ENCODE measurements at regions not wholly inside any gene's neighbourhood (a gene's known extent, or its start where the extent isn't known, plus 50 kb on each side); places are given as distances from the start of the nearest gene placed in this dataset.

DNA sequence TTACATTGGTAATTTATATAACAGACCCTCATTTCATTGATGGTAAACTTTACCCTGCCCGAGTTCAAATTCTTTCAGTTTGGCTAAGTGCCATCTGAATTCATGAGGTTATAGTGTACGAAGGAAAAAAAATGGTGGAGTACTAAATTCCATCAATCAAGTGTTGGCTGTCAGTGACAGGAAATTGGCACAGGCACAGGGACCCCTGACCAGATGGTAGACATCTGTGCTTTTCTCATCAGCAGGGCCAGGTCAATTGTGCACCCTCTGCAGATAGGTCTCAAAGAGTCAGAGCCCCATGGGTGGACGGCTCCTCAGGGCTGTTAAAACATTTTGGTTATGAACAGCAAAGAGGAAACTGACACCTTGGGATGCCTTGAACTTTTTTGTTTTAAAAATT, 439.2 kb downstream of the SETBP1 start:
- no peak for DNase-seq

DNA sequence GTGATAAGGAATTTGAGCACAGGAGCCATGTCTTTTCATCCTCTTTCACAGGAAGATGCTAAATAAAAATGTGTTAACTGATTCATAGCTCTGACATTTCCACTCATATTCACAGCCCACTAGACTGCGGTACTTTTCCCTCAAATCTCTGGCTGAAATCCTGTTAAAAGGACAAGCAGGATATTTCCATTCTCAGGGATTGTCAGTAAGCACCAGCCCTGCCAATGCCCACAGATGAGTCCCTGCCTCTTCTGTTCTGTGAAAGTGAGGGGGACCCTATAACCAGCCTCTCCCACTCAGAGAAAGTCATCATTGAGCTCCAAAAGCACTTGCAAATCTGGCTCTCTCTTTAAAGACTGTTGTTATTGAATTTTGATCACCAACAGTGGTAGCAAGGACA, 440.5 kb downstream of the SETBP1 start:
- no peak for DNase-seq

DNA sequence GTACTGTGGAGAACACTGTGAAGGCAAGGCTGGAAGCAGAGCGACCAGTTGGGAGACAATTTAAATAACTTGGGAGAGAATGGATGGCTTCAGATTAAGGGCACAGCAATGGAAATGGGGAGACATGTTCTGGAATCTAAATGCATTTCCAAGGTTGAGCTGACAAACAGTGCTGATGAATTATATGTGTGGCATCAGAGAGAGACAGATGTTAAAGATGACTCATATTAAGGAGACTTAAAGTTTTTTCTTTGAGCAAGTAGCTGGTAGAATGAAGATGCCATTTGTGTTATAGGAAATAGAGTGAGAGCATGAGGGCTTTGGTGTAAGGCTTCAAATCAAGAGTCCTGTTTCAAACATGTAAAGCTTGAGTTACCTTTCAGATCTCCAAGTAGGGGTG, 441.8 kb downstream of the SETBP1 start:
- DNase-seq, result no peak

DNA sequence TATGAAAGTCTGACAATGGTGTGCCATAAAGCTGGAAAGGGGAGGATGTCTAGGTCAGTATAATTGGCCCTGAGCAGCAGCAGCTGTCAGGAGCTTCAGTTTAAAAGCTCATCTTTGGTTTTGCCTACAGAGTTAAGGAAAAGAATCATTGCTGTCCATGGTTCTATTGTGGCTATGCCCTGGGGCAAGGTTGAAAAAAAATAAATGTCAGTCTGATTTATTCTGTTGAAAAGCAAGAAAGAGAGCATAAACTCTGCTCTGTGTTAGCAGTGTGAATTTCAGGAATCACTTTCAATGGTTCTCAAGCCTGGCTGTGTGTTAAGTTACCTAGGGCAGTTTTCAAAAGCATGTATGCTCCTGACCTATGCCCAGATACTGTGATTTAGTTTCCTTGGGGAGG, 446.7 kb downstream of the SETBP1 start:
- no peak for DNase-seq

DNA sequence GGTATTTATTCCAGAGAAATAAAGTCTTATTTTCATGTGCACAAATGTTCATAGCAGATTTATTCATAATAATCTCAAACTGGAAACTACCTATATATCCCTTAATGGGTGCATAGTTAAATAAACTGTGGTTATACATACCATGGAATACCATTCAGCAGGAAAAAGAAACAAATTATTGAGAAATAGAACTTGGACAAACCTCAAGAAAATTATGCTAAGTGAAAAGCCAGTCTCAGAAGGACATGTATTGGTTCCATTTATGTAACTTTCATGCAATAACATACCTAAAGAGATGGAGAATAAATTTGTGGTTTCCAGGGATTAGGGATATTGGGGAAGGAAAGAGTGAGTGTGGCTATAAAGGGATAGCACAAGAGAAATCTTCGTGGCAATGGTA, 452.6 kb downstream of the SETBP1 start:
- no peak for DNase-seq

DNA sequence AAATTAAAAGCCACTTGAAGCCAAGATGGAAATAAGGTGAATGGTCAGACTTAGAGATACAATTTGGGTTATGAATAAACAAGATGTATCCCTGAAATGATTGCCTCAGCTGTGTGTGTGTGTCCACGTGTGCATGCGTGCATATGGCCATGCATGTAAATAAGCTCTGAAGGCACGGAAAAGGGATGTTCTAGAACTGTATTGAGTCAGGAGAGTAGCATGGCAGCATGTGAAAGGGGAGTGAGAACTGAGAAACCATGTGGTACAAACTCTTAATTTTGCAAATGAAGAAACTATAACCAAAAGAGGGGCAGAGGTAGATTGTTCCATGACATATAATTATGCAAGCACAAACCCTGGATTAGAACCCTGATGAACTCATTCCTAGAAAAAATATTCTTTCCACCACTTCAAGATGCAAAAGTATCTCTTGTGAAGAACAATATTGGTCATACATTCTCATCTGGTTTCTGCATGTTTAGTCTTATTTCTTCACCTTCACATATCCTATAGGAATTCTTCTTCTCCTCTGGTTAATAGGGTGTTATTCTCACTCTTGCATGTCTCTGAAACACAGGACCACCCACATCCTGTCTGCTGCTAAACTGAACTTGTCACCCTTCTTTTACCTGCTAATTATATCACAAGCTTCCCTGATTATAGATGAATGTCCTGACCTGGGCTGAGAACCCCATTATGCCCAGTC, 455.8 kb downstream of the SETBP1 start:
- no peak for DNase-seq

DNA sequence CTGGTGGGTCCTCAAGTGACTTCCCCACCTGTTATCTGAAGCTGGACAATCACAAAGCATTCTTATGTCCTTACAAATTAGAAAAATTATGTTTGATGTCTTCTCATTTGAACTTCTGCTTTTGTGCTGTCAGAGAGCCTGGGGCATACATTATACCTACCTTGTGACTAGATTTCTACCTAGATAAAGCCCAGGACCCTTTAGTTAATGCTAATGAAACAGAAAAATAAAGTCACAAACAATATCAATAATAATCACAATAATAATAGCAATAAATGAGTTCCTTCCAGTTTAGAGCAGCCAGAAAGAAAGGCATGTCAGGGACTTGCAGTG, 456.4 kb downstream of the SETBP1 start:
- DNase-seq, result no peak

DNA sequence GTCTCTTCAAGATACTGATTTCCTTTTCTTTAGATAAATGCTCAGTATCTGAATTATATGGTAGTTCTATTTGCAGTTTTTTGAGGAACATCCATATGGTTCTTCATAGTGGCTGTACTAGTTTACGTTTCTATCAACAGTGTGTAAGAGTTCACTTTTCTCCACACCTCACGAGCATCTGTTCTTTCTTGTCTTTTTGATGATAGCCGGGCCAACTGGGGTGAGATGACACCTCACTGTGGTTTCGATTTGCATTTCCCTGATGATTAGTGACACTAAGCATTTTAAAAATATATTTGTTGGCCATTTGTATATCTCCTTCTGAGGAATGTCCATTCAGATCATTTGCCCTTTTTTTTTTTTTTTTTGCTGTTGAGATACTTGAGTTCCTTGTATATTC, 458.8 kb downstream of the SETBP1 start:
- DNase-seq, result no peak

DNA sequence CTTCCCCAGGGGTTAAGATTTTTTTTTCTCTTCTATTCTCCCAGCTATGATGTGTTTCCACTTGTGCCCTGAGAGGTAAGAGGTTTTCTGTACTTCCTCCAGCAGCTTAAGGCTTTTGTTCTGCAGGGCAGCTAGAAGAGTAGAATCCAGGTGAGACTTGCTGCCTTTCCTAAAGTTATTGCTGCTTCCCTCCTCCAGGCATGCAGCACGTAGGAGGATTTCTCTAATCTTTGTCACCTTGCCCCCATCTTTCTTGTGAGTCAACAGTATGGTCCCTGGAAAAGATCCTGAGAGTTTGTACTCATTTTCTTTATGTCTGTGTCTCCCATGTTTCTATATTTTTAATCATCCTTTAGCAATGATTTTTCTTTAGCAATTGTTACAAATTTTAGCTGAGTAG, 462.2 kb downstream of the SETBP1 start:
- no peak for DNase-seq

DNA sequence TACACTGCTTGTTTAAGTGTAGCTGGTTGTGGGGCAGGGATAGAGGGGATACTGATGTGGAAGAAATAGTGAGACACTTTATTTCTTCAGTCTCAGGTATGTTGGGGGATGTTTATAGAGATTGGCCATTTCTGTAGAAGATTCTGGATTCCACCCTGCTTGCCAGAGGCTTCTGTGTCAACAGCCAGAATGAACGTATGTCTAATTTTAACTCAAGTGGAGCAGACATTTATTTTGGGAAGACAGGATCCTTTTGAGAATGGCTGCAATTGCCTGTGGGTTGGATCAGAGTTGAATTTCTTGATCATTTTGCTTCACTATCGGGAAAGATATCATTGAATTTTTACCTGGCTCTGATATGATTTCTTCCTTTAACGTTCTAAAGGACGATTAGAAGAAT, 465.6 kb upstream of the SLC14A2 start:
- DNase-seq, result no peak

DNA sequence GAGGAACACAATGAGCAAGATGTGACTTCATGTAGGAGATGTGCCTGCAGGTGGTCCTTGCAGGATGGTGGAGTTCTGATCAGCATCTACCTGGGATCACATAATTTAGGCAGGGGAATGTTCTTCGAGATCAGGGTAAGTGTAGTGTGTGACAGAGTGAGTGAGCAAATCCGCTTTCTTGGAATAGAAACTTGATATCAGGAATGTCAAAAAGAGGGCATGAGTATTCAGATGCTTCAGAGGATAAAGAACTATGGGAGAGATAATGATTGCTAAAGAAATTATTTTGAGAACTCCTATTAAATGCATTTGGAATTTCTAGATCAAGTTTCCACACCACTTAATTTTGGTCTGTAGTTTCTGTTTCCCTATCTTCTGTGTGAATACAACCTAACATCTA, 463.6 kb upstream of the SLC14A2 start:
- DNase-seq, result no peak

DNA sequence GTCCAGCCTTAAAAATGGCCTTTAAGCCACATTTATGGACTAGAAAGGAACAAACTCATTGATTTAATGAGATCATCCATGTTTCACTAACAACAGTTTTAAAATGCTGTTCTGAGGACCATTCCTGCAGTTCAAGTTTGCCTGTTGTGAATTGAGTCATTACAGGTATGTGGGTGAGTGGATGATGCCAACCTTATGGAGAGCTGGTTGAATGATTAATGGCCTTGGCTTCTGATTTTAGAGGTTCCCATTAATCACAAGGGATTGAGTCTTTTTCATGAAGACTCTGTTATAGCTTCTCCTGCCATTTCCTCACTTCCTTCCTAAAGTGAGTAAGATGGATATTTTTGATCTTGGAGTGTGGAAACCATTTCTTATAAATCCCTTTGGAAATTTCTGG, 459.8 kb upstream of the SLC14A2 start:
- no peak for DNase-seq

DNA sequence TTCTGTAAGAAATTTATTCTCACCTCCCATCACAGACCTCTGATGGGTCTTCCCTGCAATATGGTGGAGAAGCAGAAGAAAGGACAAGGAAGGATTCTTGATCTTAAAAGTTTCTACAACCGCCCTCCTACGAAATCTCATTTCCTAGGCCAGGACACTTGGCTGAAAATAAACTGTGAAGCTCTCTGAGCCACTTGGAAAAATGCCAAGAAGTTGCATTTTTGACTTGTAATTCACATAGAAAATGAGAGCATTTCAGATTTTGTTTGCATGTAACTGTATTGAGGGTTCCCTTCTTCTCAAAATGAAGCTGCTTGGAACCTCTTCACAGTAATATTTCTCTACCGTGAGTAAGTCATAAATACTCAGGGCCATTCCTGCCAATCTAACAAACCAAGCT, 458.3 kb upstream of the SLC14A2 start:
- no peak for DNase-seq

DNA sequence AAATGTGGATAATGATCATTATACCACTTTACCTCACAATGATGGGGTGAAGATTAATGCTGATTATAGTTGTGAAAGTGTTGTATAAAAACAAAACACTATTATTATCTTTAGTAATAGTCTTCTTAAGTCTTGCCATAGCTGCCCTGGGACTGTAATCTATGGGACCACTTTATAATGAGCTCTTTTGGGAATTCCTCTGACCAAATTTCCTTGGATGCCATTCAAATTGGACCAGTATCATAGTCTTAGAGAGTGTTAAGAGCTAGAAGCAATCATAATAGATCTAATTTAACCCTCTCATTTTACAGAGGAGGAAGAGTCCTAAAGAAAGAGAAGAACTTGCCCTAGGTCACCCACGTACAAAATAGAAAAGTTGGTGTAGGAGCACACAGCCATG, 457.7 kb upstream of the SLC14A2 start:
- DNase-seq, result no peak

DNA sequence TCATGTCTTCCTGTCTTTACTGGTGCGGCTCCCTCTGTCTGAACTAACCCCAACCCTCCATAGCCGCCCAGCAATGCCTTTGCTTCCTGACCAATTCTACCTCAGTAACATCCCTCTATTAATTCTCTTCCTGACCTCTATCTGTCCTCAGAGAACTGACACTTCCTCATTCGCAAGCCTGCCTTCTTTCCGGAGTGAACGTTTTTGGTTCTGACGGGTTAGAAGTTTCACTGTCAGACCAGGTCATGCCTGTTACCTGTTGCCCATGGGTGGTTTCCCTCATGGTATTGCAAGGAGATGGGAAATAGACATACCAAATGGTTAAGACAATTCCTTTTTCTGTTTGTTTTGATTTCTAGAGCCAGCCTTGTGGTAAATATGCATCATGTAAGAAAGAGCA, 453.4 kb upstream of the SLC14A2 start:
- no peak for DNase-seq

DNA sequence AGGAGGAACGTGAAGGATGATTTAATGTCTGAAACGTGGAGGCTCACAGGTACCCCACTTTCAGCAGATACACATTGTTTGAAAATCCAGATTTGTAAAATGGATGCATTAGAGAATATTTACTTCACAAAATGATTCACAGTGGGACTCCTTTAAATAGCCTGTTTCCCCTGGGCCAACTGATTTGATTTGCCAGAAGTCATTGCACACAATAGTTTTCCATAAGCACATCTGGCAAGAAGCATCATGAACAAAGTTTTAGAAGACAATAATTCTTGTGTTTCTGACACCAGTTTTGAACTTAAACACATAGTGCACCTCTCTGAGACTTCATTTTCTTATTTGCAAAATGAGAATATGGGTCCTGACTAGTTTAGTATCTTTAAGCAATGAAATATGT, 451.4 kb upstream of the SLC14A2 start:
- no peak for DNase-seq

DNA sequence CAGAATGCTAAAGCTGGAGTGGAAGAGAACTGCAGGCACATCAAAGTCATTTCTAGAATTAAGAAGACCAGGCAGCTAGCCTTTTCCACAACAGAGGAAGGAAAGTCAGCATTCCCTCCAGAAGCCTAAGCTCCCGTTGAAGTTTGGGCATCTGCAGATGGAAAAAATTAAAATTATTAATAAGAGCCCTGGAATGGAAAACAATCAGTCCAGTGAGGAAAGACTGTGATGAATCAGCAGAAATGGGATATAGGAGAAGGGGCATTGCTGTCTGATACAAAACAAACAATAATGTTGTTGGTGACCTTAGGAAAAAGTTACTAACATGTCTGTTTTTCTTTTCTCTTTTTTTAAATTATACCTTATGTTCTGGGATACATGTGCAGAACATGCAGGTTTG, 450.7 kb upstream of the SLC14A2 start:
- DNase-seq, result no peak

DNA sequence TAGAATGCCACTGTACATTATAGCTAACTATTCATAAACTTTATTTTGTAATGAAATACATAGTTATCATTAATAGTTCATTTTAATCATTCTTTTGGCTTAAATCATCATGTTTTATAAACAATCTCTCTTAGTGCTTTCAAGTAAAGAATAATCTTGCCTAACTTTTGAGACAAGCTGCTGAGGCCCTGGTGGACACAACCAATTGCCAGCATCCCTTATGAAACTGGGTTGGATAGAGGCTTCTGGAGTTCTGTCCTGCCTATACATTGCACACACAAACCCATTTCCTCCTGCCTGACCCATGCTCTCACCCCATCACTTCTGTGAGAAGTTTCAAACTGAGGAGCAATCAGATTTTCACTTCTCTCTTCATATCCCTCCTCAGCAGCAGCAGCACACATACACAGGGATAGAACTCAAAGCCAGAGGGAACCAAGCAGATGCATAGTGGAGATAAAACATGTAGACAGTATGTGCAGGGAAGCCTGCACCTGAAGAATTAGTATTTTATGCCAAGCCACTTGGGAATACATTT, 450.0 kb upstream of the SLC14A2 start:
- DNase-seq, result no peak

DNA sequence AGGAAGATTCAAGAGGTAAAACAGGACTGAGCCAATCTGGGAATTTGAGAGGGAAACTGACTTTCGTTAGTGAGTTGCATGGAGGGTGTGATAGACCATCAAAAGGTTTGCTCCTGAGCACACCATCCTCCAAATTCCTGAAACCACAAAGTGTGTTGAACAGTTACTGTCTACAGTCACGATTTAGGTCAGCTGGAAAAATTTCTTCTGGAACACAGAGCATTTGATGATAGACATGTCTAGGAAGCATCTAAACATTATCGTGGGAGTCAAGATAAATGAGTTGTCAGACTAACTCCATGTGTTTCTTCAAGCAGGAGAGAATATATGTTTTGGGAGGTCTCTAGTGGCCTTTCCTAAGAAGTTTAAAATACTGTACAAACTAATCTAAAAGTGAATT, 449.4 kb upstream of the SLC14A2 start:
- DNase-seq, result no peak

DNA sequence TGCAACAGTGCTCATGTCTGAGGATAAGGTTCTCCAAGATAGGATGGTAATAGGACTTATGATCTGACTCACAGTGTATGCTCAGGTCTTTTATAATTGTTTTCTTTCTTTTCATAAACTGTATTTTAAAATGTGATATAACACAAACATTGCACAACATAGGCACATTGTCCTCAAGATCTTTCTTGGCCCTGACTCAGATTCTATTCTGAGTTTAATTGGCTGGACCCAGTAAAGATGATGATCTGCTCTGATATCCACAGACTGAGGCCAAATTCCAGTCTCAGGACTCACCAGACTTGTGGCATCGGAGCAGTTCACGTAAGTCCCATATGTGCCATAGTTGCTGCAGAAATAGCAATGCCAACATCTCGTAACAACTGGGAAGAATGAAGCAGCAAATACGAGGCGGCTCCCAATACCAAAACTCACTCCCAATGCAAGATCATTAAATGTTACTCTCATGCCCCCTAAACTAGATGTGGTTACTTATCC, 448.9 kb upstream of the SLC14A2 start:
- no peak for DNase-seq

DNA sequence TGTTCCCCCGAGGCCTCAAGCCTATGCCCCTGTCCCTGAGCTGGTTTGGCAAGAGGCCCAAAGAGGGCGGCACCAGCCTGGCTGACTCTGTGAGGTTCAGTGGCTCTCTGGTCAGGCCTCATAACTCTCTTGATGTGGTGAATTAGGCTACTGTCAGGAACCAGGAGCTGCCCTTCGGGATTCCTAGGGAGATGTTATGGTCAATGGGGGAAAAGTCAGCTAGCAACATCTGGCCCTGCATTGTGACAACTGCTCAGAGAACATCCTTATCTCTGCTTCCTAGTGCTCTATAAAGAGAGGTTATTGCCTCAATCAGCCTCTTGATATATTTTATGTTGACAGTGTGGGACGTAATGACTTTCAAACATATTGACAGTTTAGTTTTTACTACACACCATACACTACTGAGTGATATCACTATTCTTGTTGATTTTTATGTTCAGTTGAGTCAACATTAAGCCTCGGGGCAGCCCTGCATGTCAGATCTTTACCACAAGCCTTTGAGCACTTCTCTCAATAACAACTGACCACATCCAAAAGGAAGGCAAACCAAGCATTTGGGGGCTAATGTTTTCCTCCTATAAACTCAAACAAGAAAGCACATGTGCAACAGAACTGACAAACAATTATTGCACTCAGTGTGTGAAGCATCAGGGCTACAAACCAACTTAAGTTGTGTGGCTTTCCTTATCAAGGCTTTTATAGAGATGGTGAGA, 448.3 kb upstream of the SLC14A2 start:
- no peak for DNase-seq

DNA sequence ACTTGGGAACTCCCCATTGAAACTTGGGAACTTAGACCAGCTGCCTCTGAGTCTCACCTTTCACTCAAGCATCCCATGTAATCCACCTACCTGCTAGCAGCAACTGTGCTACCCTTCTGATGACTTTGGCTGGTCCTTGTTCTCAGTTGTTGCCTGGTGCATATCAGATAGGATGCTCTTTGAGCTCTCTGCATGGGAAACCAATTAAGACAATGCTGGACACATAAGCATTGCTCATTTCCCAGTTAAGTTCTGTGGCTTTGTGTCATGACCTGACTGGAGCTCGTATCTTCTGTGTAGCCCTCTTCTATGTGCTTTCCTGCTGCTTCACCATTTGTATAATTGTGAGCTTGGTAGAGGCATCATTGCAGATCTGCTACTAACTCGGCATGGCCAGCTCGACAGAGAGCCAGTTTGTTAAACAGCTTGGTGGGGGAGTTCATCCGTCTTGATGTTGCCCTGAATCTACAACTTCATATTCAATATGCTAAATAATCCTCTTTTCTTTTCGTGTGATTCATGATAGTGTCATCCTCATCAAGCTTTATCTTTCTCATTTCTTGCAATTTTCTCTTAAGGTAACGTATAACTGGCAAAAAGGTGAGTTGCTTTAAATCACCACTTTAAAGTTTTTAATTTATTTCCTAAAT, 447.5 kb upstream of the SLC14A2 start:
- no peak for DNase-seq

DNA sequence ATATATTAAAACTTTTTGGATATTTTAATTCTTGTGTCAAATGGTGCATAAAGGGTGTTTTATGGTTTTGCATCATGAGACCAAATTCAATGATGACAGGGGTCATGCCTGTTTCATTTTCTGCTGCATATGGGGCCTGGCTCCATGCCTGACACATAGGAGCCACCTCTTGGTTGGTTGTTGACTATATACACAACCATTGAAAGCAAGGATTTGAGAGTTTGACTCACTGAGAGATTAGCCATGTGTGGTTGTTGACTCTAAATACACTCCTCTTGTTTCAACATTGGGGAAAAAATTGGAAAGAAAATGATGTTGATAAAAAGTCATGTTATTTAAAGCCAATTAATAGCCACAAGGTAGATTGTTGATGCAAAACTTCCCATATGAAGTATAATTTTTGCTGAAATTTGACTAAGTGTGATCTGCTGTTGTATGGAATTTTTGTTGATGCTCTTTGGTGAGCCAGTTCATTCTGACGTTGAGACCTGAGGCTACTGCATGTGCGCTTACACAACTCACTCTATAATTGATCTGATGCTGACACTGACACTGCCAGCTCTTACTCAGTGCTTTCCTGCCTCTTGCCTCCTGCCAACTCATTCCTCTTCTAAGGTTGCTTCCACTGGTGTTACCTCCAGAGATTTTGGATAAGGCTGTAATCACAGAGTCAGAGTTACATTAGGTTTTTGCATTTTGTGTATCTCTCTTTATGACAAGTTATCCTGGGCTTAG, 446.2 kb upstream of the SLC14A2 start:
- DNase-seq, result no peak

All from stimulated activated CD4-positive, alpha-beta T cell treated with anti-CD3 and anti-CD28 coated beads, Interleukin-4, amount 100 ng/mL, for 1 hour (primary cell).